ENCODE measurements at regions not wholly inside any gene's neighbourhood (a gene's known extent, or its start where the extent isn't known, plus 50 kb on each side); places are given as distances from the start of the nearest gene placed in this dataset.

GRCh38 chr10:46096446-46096845 lies 50.4 kb upstream of the MSMB start:
- TF ChIP-seq, protein P1, sequence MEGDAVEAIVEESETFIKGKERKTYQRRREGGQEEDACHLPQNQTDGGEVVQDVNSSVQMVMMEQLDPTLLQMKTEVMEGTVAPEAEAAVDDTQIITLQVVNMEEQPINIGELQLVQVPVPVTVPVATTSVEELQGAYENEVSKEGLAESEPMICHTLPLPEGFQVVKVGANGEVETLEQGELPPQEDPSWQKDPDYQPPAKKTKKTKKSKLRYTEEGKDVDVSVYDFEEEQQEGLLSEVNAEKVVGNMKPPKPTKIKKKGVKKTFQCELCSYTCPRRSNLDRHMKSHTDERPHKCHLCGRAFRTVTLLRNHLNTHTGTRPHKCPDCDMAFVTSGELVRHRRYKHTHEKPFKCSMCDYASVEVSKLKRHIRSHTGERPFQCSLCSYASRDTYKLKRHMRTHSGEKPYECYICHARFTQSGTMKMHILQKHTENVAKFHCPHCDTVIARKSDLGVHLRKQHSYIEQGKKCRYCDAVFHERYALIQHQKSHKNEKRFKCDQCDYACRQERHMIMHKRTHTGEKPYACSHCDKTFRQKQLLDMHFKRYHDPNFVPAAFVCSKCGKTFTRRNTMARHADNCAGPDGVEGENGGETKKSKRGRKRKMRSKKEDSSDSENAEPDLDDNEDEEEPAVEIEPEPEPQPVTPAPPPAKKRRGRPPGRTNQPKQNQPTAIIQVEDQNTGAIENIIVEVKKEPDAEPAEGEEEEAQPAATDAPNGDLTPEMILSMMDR (IDR thresholded peaks at IDR 0.05; ENCODE audit: insufficient read depth, low read depth, low read length), result no peak
- TF ChIP-seq EZH2 (IDR thresholded peaks at IDR 0.05; ENCODE audit: insufficient read depth, low read length), result no peak
